ENCODE measurements at regions not wholly inside any gene's neighbourhood (a gene's known extent, or its start where the extent isn't known, plus 50 kb on each side); places are given as distances from the start of the nearest gene placed in this dataset.

- Histone ChIP-seq H3K4me3 (no peak overlapping the region), H3K9ac (ENCODE audit: insufficient read length) (no peak overlapping the region), H3K36me3 (ENCODE audit: insufficient read depth, low read length) (no peaks in the 10 kb centered on the region), H3K27ac (no peak overlapping the region), H3K9me3 (ENCODE audit: low read depth, low read length) (no peaks in the 10 kb centered on the region)
- DNase-seq (ENCODE audit: low read depth, low spot score), result no peak
- no peak for TF ChIP-seq POLR2AphosphoS5 (IDR thresholded peaks at IDR 0.05; ENCODE audit: borderline replicate concordance, low read depth, low read length)
- no peak for TF ChIP-seq FOXP2 (optimal IDR thresholded peaks at IDR 0.05; ENCODE audit: control extremely low read depth, extremely low read length, insufficient read depth)
- TF ChIP-seq EZH2 (IDR thresholded peaks at IDR 0.05), result no peak
Observed at GRCh38 chr3:82081351-82081750, 319.9 kb upstream of the GBE1 start.

- H3K27ac ChIP-seq, result no peak overlapping the region
- H3K4me3 ChIP-seq, result no peak overlapping the region
- no peak for DNase-seq (ENCODE audit: low read depth, low spot score)
- H3K9me3 ChIP-seq (ENCODE audit: low read depth, low read length), result no peaks in the 10 kb centered on the region
- TF ChIP-seq FOXP2 (optimal IDR thresholded peaks at IDR 0.05; ENCODE audit: control extremely low read depth, extremely low read length, insufficient read depth), result no peak
- TF ChIP-seq EZH2 (IDR thresholded peaks at IDR 0.05), result no peak
- no peak for TF ChIP-seq POLR2AphosphoS5 (IDR thresholded peaks at IDR 0.05; ENCODE audit: borderline replicate concordance, low read depth, low read length)
- no peak overlapping the region for H3K9ac ChIP-seq (ENCODE audit: insufficient read length)
- no peaks in the 10 kb centered on the region for H3K36me3 ChIP-seq (ENCODE audit: insufficient read depth, low read length)
Observed at GRCh38 chr3:82080792-82081191, 319.3 kb upstream of the GBE1 start.

GRCh38 chr3:82080261-82080660 is 318.8 kb upstream of the GBE1 start:
- no peak for TF ChIP-seq POLR2AphosphoS5 (IDR thresholded peaks at IDR 0.05; ENCODE audit: borderline replicate concordance, low read depth, low read length)
- no peak for TF ChIP-seq FOXP2 (optimal IDR thresholded peaks at IDR 0.05; ENCODE audit: control extremely low read depth, extremely low read length, insufficient read depth)
- no peak for TF ChIP-seq EZH2 (IDR thresholded peaks at IDR 0.05)
- Histone ChIP-seq H3K27ac (no peak overlapping the region), H3K9ac (ENCODE audit: insufficient read length) (no peak overlapping the region), H3K36me3 (ENCODE audit: insufficient read depth, low read length) (no peaks in the 10 kb centered on the region), H3K4me3 (no peak overlapping the region), H3K9me3 (ENCODE audit: low read depth, low read length) (no peaks in the 10 kb centered on the region)
- DNase-seq (ENCODE audit: low read depth, low spot score), result no peak

GRCh38 chr3:82079335-82079890 is 318.0 kb upstream of the GBE1 start:
- Histone ChIP-seq H3K36me3 (ENCODE audit: insufficient read depth, low read length) (no peaks in the 10 kb centered on the region), H3K9me3 (ENCODE audit: low read depth, low read length) (no peaks in the 10 kb centered on the region), H3K4me3 (no peak overlapping the region), H3K9ac (ENCODE audit: insufficient read length) (no peak overlapping the region), H3K27ac (no peak overlapping the region)
- no peak for DNase-seq (ENCODE audit: low read depth, low spot score)
- TF ChIP-seq FOXP2 (optimal IDR thresholded peaks at IDR 0.05; ENCODE audit: control extremely low read depth, extremely low read length, insufficient read depth) (no peak), POLR2AphosphoS5 (IDR thresholded peaks at IDR 0.05; ENCODE audit: borderline replicate concordance, low read depth, low read length) (no peak), EZH2 (IDR thresholded peaks at IDR 0.05) (no peak)

- no peak overlapping the region for H3K4me3 ChIP-seq
- TF ChIP-seq POLR2AphosphoS5 (IDR thresholded peaks at IDR 0.05; ENCODE audit: borderline replicate concordance, low read depth, low read length), result no peak
- TF ChIP-seq FOXP2 (optimal IDR thresholded peaks at IDR 0.05; ENCODE audit: control extremely low read depth, extremely low read length, insufficient read depth), result no peak
- TF ChIP-seq EZH2 (IDR thresholded peaks at IDR 0.05), result no peak
- DNase-seq (ENCODE audit: low read depth, low spot score), result no peak
- no peak overlapping the region for H3K27ac ChIP-seq
- H3K9me3 ChIP-seq (ENCODE audit: low read depth, low read length), result no peaks in the 10 kb centered on the region
- no peak overlapping the region for H3K9ac ChIP-seq (ENCODE audit: insufficient read length)
- no peaks in the 10 kb centered on the region for H3K36me3 ChIP-seq (ENCODE audit: insufficient read depth, low read length)
Observed at GRCh38 chr3:82078246-82078645, 316.8 kb upstream of the GBE1 start.

GRCh38 chr3:82067420-82067819 is 306.0 kb upstream of the GBE1 start:
- no peaks in the 10 kb centered on the region for H3K36me3 ChIP-seq (ENCODE audit: insufficient read depth, low read length)
- H3K9me3 ChIP-seq (ENCODE audit: low read depth, low read length), result no peaks in the 10 kb centered on the region
- TF ChIP-seq POLR2AphosphoS5 (IDR thresholded peaks at IDR 0.05; ENCODE audit: borderline replicate concordance, low read depth, low read length) (no peak), FOXP2 (optimal IDR thresholded peaks at IDR 0.05; ENCODE audit: control extremely low read depth, extremely low read length, insufficient read depth) (no peak), EZH2 (IDR thresholded peaks at IDR 0.05) (no peak)
- H3K9ac ChIP-seq (ENCODE audit: insufficient read length), result no peak overlapping the region
- no peak overlapping the region for H3K27ac ChIP-seq
- no peak for DNase-seq (ENCODE audit: low read depth, low spot score)
- no peak overlapping the region for H3K4me3 ChIP-seq

- Histone ChIP-seq H3K9ac (ENCODE audit: insufficient read length) (no peak overlapping the region), H3K27ac (no peak overlapping the region), H3K36me3 (ENCODE audit: insufficient read depth, low read length) (no peaks in the 10 kb centered on the region), H3K4me3 (no peak overlapping the region), H3K9me3 (ENCODE audit: low read depth, low read length) (no peaks in the 10 kb centered on the region)
- DNase-seq (ENCODE audit: low read depth, low spot score), result no peak
- TF ChIP-seq EZH2 (IDR thresholded peaks at IDR 0.05) (no peak), FOXP2 (optimal IDR thresholded peaks at IDR 0.05; ENCODE audit: control extremely low read depth, extremely low read length, insufficient read depth) (no peak), POLR2AphosphoS5 (IDR thresholded peaks at IDR 0.05; ENCODE audit: borderline replicate concordance, low read depth, low read length) (no peak)
Observed at GRCh38 chr3:82058809-82059208, 297.4 kb upstream of the GBE1 start.

- no peak overlapping the region for H3K4me3 ChIP-seq
- DNase-seq (ENCODE audit: low read depth, low spot score), result no peak
- no peak for TF ChIP-seq POLR2AphosphoS5 (IDR thresholded peaks at IDR 0.05; ENCODE audit: borderline replicate concordance, low read depth, low read length)
- no peak for TF ChIP-seq FOXP2 (optimal IDR thresholded peaks at IDR 0.05; ENCODE audit: control extremely low read depth, extremely low read length, insufficient read depth)
- no peak for TF ChIP-seq EZH2 (IDR thresholded peaks at IDR 0.05)
- no peak overlapping the region for H3K27ac ChIP-seq
- no peak overlapping the region for H3K9ac ChIP-seq (ENCODE audit: insufficient read length)
- H3K9me3 ChIP-seq (ENCODE audit: low read depth, low read length), result no peaks in the 10 kb centered on the region
- H3K36me3 ChIP-seq (ENCODE audit: insufficient read depth, low read length), result no peaks in the 10 kb centered on the region
Observed at GRCh38 chr3:82055792-82056191, 294.3 kb upstream of the GBE1 start.

GRCh38 chr3:82054849-82055248 is 293.4 kb upstream of the GBE1 start:
- DNase-seq (ENCODE audit: low read depth, low spot score), result no peak
- no peak overlapping the region for H3K4me3 ChIP-seq
- H3K9me3 ChIP-seq (ENCODE audit: low read depth, low read length), result no peaks in the 10 kb centered on the region
- TF ChIP-seq FOXP2 (optimal IDR thresholded peaks at IDR 0.05; ENCODE audit: control extremely low read depth, extremely low read length, insufficient read depth) (no peak), POLR2AphosphoS5 (IDR thresholded peaks at IDR 0.05; ENCODE audit: borderline replicate concordance, low read depth, low read length) (no peak), EZH2 (IDR thresholded peaks at IDR 0.05) (no peak)
- no peak overlapping the region for H3K27ac ChIP-seq
- H3K36me3 ChIP-seq (ENCODE audit: insufficient read depth, low read length), result no peaks in the 10 kb centered on the region
- H3K9ac ChIP-seq (ENCODE audit: insufficient read length), result no peak overlapping the region

All from SK-N-MC (cell line).